Osteoblast (primary cell): ENCODE measurements at regions not wholly inside any gene's neighbourhood (a gene's known extent, or its start where the extent isn't known, plus 50 kb on each side); places are given as distances from the start of the nearest gene placed in this dataset.
"Not testable (repeated sequence)": the region's sequence is repeated elsewhere in the genome, so short reads cannot be mapped to it uniquely, and the experiment has no call there.

ENCODE experiments used
- DNase-seq: peaks from one replicate; pipeline ENCODE4 v3.0.0; 2011; ENCODE audit warnings: low spot score, mixed read lengths; ENCODE audit not compliant: insufficient read length; ENCODE audit errors: missing footprints
- H2AFZ ChIP-seq: 2 replicates; pipeline ENCODE4 v1.6.0; 2011; ENCODE audit warnings: mild to moderate bottlenecking, low read length
- H3K27ac ChIP-seq: 2 replicates; pipeline ENCODE4 v1.5.1; 2011; ENCODE audit warnings: mild to moderate bottlenecking, low read depth, low read length, moderate library complexity
- H3K27me3 ChIP-seq: 2 replicates; pipeline ENCODE4 v1.6.0; 2012; ENCODE audit warnings: mild to moderate bottlenecking, control low read depth, inconsistent platforms, low read length, moderate library complexity; ENCODE audit not compliant: insufficient read depth
- H3K36me3 ChIP-seq: 2 replicates; pipeline ENCODE4 v1.5.1; 2011; ENCODE audit warnings: mild to moderate bottlenecking, low read length, control low read depth, moderate library complexity; ENCODE audit not compliant: insufficient read depth
- H3K4me1 ChIP-seq: 2 replicates; pipeline ENCODE4 v1.5.1; 2011; ENCODE audit warnings: mild to moderate bottlenecking, low read length, control low read depth, moderate library complexity; ENCODE audit not compliant: insufficient read depth
- H3K4me2 ChIP-seq: 2 replicates; pipeline ENCODE4 v1.6.0; 2011; ENCODE audit warnings: mild to moderate bottlenecking, low read length; ENCODE audit not compliant: insufficient read depth
- H3K4me3 ChIP-seq: fragments of 200-600 bp; sonication (generic); 3 replicates; pipeline ENCODE4 v1.5.1; 2012; ENCODE audit warnings: mild to moderate bottlenecking, low read length, inconsistent platforms; ENCODE audit not compliant: insufficient read depth
- H3K79me2 ChIP-seq: 2 replicates; pipeline ENCODE4 v1.6.0; 2012; ENCODE audit warnings: mild to moderate bottlenecking, low read length, control low read depth, inconsistent platforms; ENCODE audit not compliant: insufficient read depth
- H3K9me3 ChIP-seq: 2 replicates; pipeline ENCODE4 v1.5.1; 2011; ENCODE audit warnings: low read depth, low read length, control low read depth
- H4K20me1 ChIP-seq: 2 replicates; pipeline ENCODE4 v1.6.0; 2012; ENCODE audit warnings: mild to moderate bottlenecking, low read length, control low read depth; ENCODE audit not compliant: insufficient read depth
- TF ChIP-seq, protein P1 (sequence below): IDR thresholded peaks from 2 replicates; pipeline ENCODE4 v1.5.1; 2011; ENCODE audit warnings: mild to moderate bottlenecking, low read depth, low read length, moderate library complexity; ENCODE audit errors: extremely low read depth

DNA sequence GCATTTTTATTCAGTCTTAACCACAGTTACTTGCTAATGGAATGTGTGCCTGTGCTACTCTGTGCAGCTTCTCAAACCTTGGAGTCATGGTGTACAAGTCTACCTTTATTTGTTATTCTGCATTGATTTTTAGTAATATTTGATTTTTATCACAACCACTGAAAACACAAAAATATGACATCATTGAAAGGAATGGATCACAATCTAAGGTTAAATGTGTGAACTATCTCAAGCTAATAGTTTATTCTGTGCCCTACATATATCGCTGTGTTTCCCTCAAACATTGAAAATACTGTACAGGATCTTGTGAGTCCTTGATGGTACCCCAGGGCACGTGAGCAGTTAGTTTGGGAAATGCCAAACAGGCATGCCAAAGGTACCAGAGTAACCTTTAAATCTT lies 573.4 kb downstream of the FRK start:
- Histone ChIP-seq H4K20me1 (no peaks in the 10 kb centered on the region), H3K36me3 (no peaks in the 10 kb centered on the region), H3K9me3 (peaks cover 2% of the 10 kb centered on the region), H3K27me3 (no peaks in the 10 kb centered on the region), H3K27ac (no peak overlapping the region), H3K4me1 (no peaks in the 10 kb centered on the region), H3K4me3 (no peak overlapping the region), H3K4me2 (no peak overlapping the region), H2AFZ (no peak overlapping the region), H3K79me2 (no peaks in the 10 kb centered on the region)
- TF ChIP-seq, protein P1, sequence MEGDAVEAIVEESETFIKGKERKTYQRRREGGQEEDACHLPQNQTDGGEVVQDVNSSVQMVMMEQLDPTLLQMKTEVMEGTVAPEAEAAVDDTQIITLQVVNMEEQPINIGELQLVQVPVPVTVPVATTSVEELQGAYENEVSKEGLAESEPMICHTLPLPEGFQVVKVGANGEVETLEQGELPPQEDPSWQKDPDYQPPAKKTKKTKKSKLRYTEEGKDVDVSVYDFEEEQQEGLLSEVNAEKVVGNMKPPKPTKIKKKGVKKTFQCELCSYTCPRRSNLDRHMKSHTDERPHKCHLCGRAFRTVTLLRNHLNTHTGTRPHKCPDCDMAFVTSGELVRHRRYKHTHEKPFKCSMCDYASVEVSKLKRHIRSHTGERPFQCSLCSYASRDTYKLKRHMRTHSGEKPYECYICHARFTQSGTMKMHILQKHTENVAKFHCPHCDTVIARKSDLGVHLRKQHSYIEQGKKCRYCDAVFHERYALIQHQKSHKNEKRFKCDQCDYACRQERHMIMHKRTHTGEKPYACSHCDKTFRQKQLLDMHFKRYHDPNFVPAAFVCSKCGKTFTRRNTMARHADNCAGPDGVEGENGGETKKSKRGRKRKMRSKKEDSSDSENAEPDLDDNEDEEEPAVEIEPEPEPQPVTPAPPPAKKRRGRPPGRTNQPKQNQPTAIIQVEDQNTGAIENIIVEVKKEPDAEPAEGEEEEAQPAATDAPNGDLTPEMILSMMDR: no peak
- no peak for DNase-seq

DNA sequence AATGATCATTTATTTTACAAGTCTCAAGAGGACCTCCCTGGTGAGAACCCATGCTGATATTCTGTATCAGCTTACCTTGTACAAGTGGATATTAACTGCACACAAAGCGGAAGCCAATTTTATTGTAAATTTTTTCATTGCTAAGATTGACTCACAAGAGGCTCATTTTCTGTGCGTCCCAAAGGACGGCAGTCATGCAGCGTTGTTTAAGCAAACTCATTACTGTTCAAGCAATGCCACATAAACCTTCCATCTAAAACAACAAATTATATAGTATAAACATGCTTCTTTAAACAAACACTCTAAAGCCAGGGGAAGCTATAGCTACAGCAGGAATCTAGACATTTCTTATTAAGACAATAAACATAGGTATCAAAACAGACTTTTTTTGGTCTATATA lies 575.3 kb downstream of the FRK start:
- Histone ChIP-seq H3K27ac (no peak overlapping the region), H3K79me2 (no peaks in the 10 kb centered on the region), H3K4me2 (no peak overlapping the region), H3K9me3 (peaks cover 2% of the 10 kb centered on the region), H3K36me3 (no peaks in the 10 kb centered on the region), H3K4me3 (no peak overlapping the region), H3K4me1 (no peaks in the 10 kb centered on the region), H4K20me1 (no peaks in the 10 kb centered on the region), H3K27me3 (no peaks in the 10 kb centered on the region), H2AFZ (no peak overlapping the region)
- TF ChIP-seq, protein P1: no peak
- no peak for DNase-seq

DNA sequence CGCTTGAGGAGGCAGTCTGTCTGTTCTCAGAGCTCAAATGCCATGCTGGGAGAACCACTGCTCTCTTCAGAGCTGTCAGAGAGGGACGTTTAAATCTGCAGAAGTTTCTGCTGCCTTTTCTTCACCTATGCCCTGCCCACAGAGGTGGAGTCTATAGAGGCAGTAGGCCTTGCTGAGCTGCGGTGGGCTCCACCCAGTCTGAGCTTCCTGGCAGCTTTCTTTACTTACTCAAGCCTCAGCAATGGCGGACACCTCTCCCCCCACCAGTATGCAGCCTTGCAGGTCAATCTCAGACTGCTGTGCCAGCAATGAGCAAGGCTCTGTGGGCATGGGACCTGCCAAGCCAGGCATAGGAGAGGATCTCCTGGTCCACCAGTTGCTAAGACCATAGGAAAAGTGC lies 580.1 kb downstream of the FRK start:
- not testable (repeated sequence) for H3K36me3 ChIP-seq, DNase-seq, H3K27me3 ChIP-seq, H2AFZ ChIP-seq, H3K9me3 ChIP-seq, H4K20me1 ChIP-seq, H3K27ac ChIP-seq, H3K4me3 ChIP-seq, H3K4me1 ChIP-seq, H3K79me2 ChIP-seq, H3K4me2 ChIP-seq

DNA sequence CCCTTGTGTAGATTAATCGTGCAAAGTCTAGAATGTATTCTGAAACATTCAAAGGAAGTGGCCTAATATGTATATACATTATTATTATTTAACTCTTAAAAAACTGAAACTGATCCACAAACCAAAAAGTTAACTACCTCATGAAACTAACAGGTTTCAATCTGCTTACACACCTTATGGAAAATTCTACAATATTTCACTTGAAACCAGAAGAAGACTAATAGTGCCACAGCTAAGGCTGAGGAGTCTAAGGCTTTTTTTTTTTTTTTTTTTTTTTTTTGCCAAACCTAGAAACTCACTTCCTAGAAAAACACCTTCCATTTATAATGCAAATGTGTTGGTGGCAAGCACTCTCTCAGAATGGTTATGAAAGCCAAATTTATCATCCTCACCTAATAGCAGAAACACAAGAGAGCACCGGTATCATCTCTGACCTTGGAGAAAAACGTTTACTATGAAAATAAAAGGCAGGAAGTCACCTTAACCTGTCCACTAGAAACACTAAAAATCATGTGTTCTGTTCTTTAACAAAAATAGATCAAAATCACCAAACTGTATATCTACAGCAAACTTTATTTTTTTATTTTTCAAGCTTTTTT lies 586.1 kb downstream of the FRK start:
- H3K27me3 ChIP-seq: no peaks in the 10 kb centered on the region
- no peaks in the 10 kb centered on the region for H4K20me1 ChIP-seq
- no peak overlapping the region for H3K4me2 ChIP-seq
- no peaks in the 10 kb centered on the region for H3K9me3 ChIP-seq
- H2AFZ ChIP-seq: no peak overlapping the region
- H3K27ac ChIP-seq: no peak overlapping the region
- H3K4me3 ChIP-seq: no peak overlapping the region
- no peaks in the 10 kb centered on the region for H3K79me2 ChIP-seq
- TF ChIP-seq, protein P1: no peak
- peak; percentile 6 for DNase-seq
- H3K4me1 ChIP-seq: no peaks in the 10 kb centered on the region
- H3K36me3 ChIP-seq: no peaks in the 10 kb centered on the region
